ENCODE measurements at regions not wholly inside any gene's neighbourhood (a gene's known extent, or its start where the extent isn't known, plus 50 kb on each side); places are given as distances from the start of the nearest gene placed in this dataset.
"Not testable (repeated sequence)": the region's sequence is repeated elsewhere in the genome, so short reads cannot be mapped to it uniquely, and the experiment has no call there.

DNA sequence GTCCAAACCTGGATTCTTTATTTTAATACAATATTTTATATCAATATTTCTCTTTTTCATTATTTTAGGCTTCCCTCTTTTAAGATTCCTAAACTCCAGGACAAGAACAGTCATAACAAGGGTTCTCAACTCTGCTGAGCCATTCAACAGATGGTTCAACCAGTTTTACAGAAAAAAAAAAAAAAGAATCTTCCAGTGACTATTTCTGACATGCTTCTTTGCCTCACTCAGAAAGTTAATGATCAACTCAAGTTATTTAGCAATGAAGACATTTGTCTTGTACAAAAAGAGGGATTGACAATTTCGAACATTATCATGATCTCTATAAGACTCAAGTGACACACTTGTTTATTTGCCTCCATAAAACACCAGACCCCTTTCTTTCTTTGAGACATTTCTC is 282.6 kb upstream of the GRID2 start:
- Histone ChIP-seq H3K27me3 (no peaks in the 10 kb centered on the region), H3K36me3 (no peaks in the 10 kb centered on the region), H3K4me3 (no peak overlapping the region), H3K27ac (no peak overlapping the region), H3K4me1 (no peaks in the 10 kb centered on the region), H3K9me3 (peaks cover 0 to 7% (median 0%) of the 10 kb centered on the region in 11 donors)
- intact Hi-C loops (cut with DNase I), result no loop called here
- ATAC-seq (no peak), DNase-seq (no peak)
- TF ChIP-seq, protein P1, sequence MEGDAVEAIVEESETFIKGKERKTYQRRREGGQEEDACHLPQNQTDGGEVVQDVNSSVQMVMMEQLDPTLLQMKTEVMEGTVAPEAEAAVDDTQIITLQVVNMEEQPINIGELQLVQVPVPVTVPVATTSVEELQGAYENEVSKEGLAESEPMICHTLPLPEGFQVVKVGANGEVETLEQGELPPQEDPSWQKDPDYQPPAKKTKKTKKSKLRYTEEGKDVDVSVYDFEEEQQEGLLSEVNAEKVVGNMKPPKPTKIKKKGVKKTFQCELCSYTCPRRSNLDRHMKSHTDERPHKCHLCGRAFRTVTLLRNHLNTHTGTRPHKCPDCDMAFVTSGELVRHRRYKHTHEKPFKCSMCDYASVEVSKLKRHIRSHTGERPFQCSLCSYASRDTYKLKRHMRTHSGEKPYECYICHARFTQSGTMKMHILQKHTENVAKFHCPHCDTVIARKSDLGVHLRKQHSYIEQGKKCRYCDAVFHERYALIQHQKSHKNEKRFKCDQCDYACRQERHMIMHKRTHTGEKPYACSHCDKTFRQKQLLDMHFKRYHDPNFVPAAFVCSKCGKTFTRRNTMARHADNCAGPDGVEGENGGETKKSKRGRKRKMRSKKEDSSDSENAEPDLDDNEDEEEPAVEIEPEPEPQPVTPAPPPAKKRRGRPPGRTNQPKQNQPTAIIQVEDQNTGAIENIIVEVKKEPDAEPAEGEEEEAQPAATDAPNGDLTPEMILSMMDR (IDR thresholded peaks at IDR 0.05), result no peak
- WGBS, 2 donors, result 69 to 75% methylated on average over 1 of the region's 1 CpG

DNA sequence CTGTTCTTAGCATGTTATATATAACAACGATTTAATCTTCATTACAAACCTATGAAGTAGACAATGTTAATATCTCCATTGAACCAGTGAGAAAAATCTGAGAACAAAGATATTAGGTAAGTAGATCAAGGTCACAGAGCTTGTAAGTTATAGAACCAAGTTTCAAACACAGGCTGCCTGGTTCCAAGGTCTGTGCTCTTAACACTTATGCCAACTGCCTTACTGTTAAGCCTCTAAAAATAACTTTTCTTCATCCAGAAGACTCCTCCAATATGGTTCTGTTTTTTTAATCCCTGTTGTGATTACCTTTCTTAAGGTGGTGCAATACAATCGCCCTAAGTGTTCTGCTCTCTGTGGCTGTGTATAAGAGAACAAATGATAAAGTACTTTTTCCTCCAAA is 282.0 kb upstream of the GRID2 start:
- Histone ChIP-seq H3K9me3 (peaks cover 0 to 7% (median 0%) of the 10 kb centered on the region in 11 donors), H3K4me1 (no peaks in the 10 kb centered on the region), H3K27me3 (no peaks in the 10 kb centered on the region), H3K27ac (no peak overlapping the region), H3K36me3 (no peaks in the 10 kb centered on the region), H3K4me3 (no peak overlapping the region)
- 65 to 72% methylated on average over 2 of the region's 2 CpGs for WGBS, 2 donors
- TF ChIP-seq, protein P1 (IDR thresholded peaks at IDR 0.05), result no peak
- ATAC-seq (no peak), DNase-seq (no peak)
- intact Hi-C loops (cut with DNase I), result no loop called here

DNA sequence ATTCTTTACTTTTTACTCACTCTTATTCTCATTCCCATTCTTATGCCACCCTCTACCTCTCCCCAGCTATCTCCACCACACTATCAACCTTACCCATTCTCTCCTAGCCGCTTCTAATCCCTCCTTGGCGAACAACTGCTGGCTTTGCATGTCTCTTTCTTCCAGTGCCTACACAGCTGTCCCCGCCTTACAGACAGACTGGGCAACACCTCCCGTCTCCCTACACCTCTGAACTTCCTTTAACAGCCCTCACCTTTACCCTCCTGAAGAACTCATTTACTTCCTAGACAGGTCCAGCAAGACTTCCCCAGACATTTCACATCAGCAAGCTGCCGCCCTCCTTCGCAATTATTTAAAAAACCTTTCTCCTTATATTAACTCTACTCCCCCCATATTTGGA is 274.9 kb upstream of the GRID2 start:
- H3K4me1 ChIP-seq; ATAC-seq; intact Hi-C loops (cut with DNase I); H3K27me3 ChIP-seq; H3K4me3 ChIP-seq; DNase-seq; H3K36me3 ChIP-seq; H3K9me3 ChIP-seq; H3K27ac ChIP-seq: not testable (repeated sequence)
- 79 to 90% methylated on average over 6 of the region's 6 CpGs for WGBS, 2 donors

DNA sequence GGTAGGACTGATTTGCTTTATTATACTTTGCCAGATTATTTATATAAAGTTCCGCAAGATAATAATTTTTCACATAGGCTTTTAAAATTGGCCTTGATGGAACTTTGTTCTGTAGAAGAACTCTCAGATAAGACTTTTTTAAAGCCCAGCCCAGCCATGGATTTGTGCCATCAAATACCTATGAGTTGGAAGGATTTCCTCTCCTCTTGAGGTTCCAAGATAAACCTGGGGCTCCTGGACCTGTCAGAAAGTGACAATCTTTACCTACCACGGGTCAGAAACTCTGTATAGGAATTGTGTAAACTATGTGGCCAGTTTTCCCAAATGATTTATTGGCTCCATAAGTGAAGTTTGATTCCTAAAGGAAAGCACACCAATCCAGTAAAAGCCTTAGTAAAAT is 271.9 kb upstream of the GRID2 start:
- Histone ChIP-seq H3K4me1 (no peaks in the 10 kb centered on the region), H3K27ac (no peak overlapping the region), H3K9me3 (no peaks in the 10 kb centered on the region), H3K36me3 (no peaks in the 10 kb centered on the region), H3K4me3 (no peak overlapping the region), H3K27me3 (no peaks in the 10 kb centered on the region)
- 46 to 51% methylated on average over 2 of the region's 2 CpGs for whole genome bisulfite sequencing, 2 donors
- ATAC-seq (no peak), DNase-seq (no peak)
- intact Hi-C loops (cut with DNase I), result no loop called here
- TF ChIP-seq, protein P1 (IDR thresholded peaks at IDR 0.05), result no peak

DNA sequence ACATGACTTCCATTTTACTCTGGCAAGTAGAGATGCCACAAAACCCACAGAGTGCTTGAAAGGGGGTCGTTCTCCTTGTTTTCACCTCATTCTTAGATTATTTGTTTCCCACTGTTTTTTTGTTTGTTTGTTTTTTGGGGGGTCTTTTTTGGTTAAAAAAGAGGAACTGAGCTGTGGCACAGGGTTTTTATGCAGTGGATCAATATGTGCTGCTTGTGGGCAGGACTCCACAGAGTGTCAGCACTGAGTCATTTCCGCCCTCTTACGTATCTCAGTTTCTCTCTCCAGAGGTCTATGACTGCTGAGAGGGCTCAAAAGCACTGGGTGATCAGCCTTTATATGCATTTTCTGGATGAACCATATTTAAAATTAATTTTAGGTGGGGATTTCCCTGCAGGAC is 268.1 kb upstream of the GRID2 start:
- TF ChIP-seq, protein P1 (IDR thresholded peaks at IDR 0.05), result no peak
- DNase-seq, result no peak
- ATAC-seq, result no peak
- Histone ChIP-seq H3K27me3 (no peaks in the 10 kb centered on the region), H3K9me3 (peaks cover 0 to 26% (median 5%) of the 10 kb centered on the region in 11 donors), H3K4me1 (no peaks in the 10 kb centered on the region), H3K36me3 (no peaks in the 10 kb centered on the region), H3K4me3 (no peak overlapping the region), H3K27ac (no peak overlapping the region)
- 68 to 70% methylated on average over 3 of the region's 3 CpGs for WGBS, 2 donors
- intact Hi-C loops (cut with DNase I), result no loop called here
